ENCODE measurements at regions not wholly inside any gene's neighbourhood (a gene's known extent, or its start where the extent isn't known, plus 50 kb on each side); places are given as distances from the start of the nearest gene placed in this dataset.

GRCh38 chr4:14865804-14866203, 136.5 kb upstream of the CPEB2 start:
- intact Hi-C loops (cut with DNase I; ENCODE audit: low total_unique reads), result no loop called here

GRCh38 chr4:14867847-14868246, 134.4 kb upstream of the CPEB2 start:
- intact Hi-C loops (cut with DNase I; ENCODE audit: low total_unique reads), result no loop called here
- no peak for DNase-seq
- 68 to 88% (median 74%) methylated on average over 7 of the region's 7 CpGs for WGBS, 5 donors

More at GRCh38 chr4:14865804-14866203, 136.5 kb upstream of the CPEB2 start:
- peaks cover 0 to 31% (median 0%) of the 10 kb centered on the region in 7 donors for H3K27me3 ChIP-seq (replicated peaks in 1 of 7)
- no peaks in the 10 kb centered on the region for H3K36me3 ChIP-seq
- no peak overlapping the region for H3K27ac ChIP-seq
- DNase-seq, result no peak
- H3K4me3 ChIP-seq, result no peak overlapping the region
- H3K4me1 ChIP-seq, result peaks cover 0 to 6% (median 0%) of the 10 kb centered on the region in 6 donors
- TF ChIP-seq POLR2A (IDR thresholded peaks at IDR 0.05) (no peak), CTCF (IDR thresholded peaks at IDR 0.05 in 8 of 11, conservative IDR thresholded peaks at IDR 0.05 in 3 of 11) (no peak), POLR2AphosphoS5 (IDR thresholded peaks at IDR 0.05) (no peak)
- H3K9me3 ChIP-seq, result no peaks in the 10 kb centered on the region

GRCh38 chr4:14868426-14869395, 133.6 kb upstream of the CPEB2 start:
- intact Hi-C loops (cut with DNase I; ENCODE audit: low total_unique reads), result no loop called here
- TF ChIP-seq CTCF (IDR thresholded peaks at IDR 0.05 in 8 of 11, conservative IDR thresholded peaks at IDR 0.05 in 3 of 11), result no peak
- TF ChIP-seq POLR2A (IDR thresholded peaks at IDR 0.05), result no peak
- no peak for TF ChIP-seq POLR2AphosphoS5 (IDR thresholded peaks at IDR 0.05)
- H3K27ac ChIP-seq, result no peak overlapping the region
- H3K4me1 ChIP-seq, result peaks cover 0 to 6% (median 0%) of the 10 kb centered on the region in 6 donors
- peaks cover 0 to 22% (median 0%) of the 10 kb centered on the region in 7 donors for H3K27me3 ChIP-seq (replicated peaks in 1 of 7)
- DNase-seq, result no peak
- no peaks in the 10 kb centered on the region for H3K36me3 ChIP-seq
- 85 to 97% (median 92%) methylated on average over 4 of the region's 4 CpGs for WGBS, 5 donors
- H3K9me3 ChIP-seq, result no peaks in the 10 kb centered on the region
- no peak overlapping the region for H3K4me3 ChIP-seq

More at GRCh38 chr4:14867847-14868246, 134.4 kb upstream of the CPEB2 start:
- Histone ChIP-seq H3K9me3 (no peaks in the 10 kb centered on the region), H3K36me3 (no peaks in the 10 kb centered on the region), H3K4me3 (no peak overlapping the region), H3K27ac (no peak overlapping the region), H3K27me3 (replicated peaks in 1 of 7) (peaks cover 0 to 21% (median 0%) of the 10 kb centered on the region in 7 donors), H3K4me1 (peaks cover 0 to 6% (median 0%) of the 10 kb centered on the region in 6 donors)
- no peak for TF ChIP-seq POLR2AphosphoS5 (IDR thresholded peaks at IDR 0.05)
- TF ChIP-seq CTCF (IDR thresholded peaks at IDR 0.05 in 8 of 11, conservative IDR thresholded peaks at IDR 0.05 in 3 of 11), result no peak
- TF ChIP-seq POLR2A (IDR thresholded peaks at IDR 0.05), result no peak

All from spleen (tissue), 11 donors.